Astrocyte (in vitro differentiated cells and primary cell): ENCODE measurements at regions not wholly inside any gene's neighbourhood (a gene's known extent, or its start where the extent isn't known, plus 50 kb on each side); places are given as distances from the start of the nearest gene placed in this dataset.

Experiments
- DNase-seq: peaks from one replicate; pipeline ENCODE4 v3.0.0-alpha.2; 2010; ENCODE audit warnings: low read depth
- FAIRE-seq: peaks from 2 replicates; lab custom pipeline; 2011; peaks lifted over from hg19 to GRCh38; lab: Jason Lieb, UNC
- H2AFZ ChIP-seq: 2 replicates; pipeline ENCODE4 v1.6.0; 2012; ENCODE audit warnings: low read depth, low read length, inconsistent platforms
- H3K27ac ChIP-seq: 2 replicates; pipeline ENCODE4 v1.5.1; 2011; ENCODE audit warnings: low read depth, low read length, inconsistent platforms
- H3K27me3 ChIP-seq: 2 replicates; pipeline ENCODE4 v1.6.0; 2011; ENCODE audit warnings: low read length, inconsistent platforms; ENCODE audit not compliant: insufficient read depth
- H3K36me3 ChIP-seq: 2 replicates; pipeline ENCODE4 v1.5.1; 2011; ENCODE audit warnings: low read length, inconsistent platforms; ENCODE audit not compliant: insufficient read depth
- H3K4me1 ChIP-seq: 2 replicates; pipeline ENCODE4 v1.5.1; 2011; ENCODE audit warnings: low read length, inconsistent platforms; ENCODE audit not compliant: insufficient read depth
- H3K4me2 ChIP-seq: 2 replicates; pipeline ENCODE4 v1.6.0; 2012; ENCODE audit warnings: low read length, inconsistent platforms
- H3K4me3 ChIP-seq: 2 replicates; pipeline ENCODE4 v1.5.1; 2011; ENCODE audit warnings: low read depth, mild to moderate bottlenecking, low read length, inconsistent platforms; ENCODE audit not compliant: insufficient read depth
- H3K79me2 ChIP-seq: 2 replicates; pipeline ENCODE4 v1.6.0; 2012; ENCODE audit warnings: mild to moderate bottlenecking, low read length, inconsistent platforms; ENCODE audit not compliant: insufficient read depth
- H3K9ac ChIP-seq: 2 replicates; pipeline ENCODE4 v1.6.0; 2012; ENCODE audit warnings: mild to moderate bottlenecking, low read length, inconsistent platforms
- H3K9me3 ChIP-seq: 2 replicates; pipeline ENCODE4 v1.5.1; 2012; ENCODE audit warnings: low read depth, mild to moderate bottlenecking, low read length, inconsistent platforms; ENCODE audit not compliant: insufficient read depth
- H4K20me1 ChIP-seq: 2 replicates; pipeline ENCODE4 v1.6.0; 2012; ENCODE audit warnings: low read length, inconsistent platforms; ENCODE audit not compliant: insufficient read depth
- H3K27ac Mint-ChIP-seq: one replicate; pipeline ENCODE4 v1.8.0; 2021; ENCODE audit warnings: mild to moderate bottlenecking, mixed read lengths; ENCODE audit not compliant: unreplicated experiment
- H3K27me3 Mint-ChIP-seq: one replicate; pipeline ENCODE4 v1.8.0; 2021; ENCODE audit warnings: low read depth, mixed read lengths; ENCODE audit not compliant: unreplicated experiment
- H3K36me3 Mint-ChIP-seq: one replicate; pipeline ENCODE4 v1.8.0; 2021; ENCODE audit warnings: low read depth, mixed read lengths; ENCODE audit not compliant: unreplicated experiment
- H3K4me1 Mint-ChIP-seq: one replicate; pipeline ENCODE4 v1.8.0; 2021; ENCODE audit warnings: low read depth, mixed read lengths; ENCODE audit not compliant: unreplicated experiment
- H3K4me3 Mint-ChIP-seq: one replicate; pipeline ENCODE4 v1.8.0; 2021; ENCODE audit warnings: mild to moderate bottlenecking, moderate library complexity, mixed read lengths; ENCODE audit not compliant: unreplicated experiment
- H3K9me3 Mint-ChIP-seq: one replicate; pipeline ENCODE4 v1.8.0; 2021; ENCODE audit warnings: mild to moderate bottlenecking, mixed read lengths; ENCODE audit not compliant: unreplicated experiment
- EZH2 ChIP-seq: IDR thresholded peaks from 2 replicates; pipeline ENCODE4 v1.6.1; 2012; ENCODE audit warnings: mild to moderate bottlenecking, low read length, inconsistent platforms; ENCODE audit not compliant: insufficient read depth
- TF ChIP-seq, protein P1 (sequence below): IDR thresholded peaks from 2 replicates; pipeline ENCODE4 v1.5.1; 2011; ENCODE audit warnings: low read depth, mild to moderate bottlenecking, inconsistent platforms, low read length, moderate library complexity; ENCODE audit not compliant: insufficient read depth

DNA sequence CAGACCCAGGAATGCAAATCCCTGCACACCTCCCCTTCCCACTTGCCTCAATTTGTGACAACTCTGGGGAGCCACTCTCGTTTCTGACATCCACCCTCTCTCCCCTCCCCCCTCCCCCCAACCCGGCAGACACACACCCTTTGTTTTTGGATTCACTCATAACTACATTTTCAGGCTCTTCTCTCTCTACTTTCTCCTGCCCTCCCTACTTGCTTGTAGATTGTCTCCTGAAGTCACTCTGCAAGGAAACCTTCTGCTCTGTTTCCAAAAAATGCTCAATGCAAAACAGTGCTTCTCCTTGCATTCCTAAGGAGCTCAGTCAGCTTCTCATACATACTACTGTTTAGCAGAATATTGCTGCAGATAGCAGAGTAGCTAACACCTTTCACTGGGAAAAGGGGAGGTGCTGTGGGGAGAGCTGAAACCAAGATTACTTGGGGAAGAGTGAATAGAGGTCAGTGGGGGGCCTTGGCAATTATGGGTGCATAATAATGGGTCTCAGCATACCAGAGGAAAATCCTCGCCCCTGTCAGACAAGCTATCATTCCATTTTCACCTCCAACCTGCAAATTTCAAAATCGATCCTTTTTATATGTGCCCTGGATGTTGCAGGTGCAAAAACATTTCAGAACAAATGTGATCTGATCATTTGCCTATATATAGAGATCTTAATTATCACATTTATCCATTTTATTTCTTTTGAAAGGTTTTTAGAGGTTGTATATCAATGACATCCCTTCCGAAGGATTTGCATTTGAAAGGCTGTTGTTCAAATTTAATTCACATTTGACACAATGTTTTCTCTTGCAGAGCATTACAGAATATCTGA is 1860.7 kb upstream of the WWC1 start:
- Mint-ChIP-seq H3K4me3 (no peak overlapping the region), H3K27me3 (no peaks in the 10 kb centered on the region), H3K9me3 (no peaks in the 10 kb centered on the region), H3K27ac (peak overlapping the region; percentile 48), H3K36me3 (no peaks in the 10 kb centered on the region), H3K4me1 (peaks cover 14% of the 10 kb centered on the region)
- Histone ChIP-seq H3K9me3 (no peaks in the 10 kb centered on the region), H3K9ac (no peak overlapping the region), H4K20me1 (no peaks in the 10 kb centered on the region), H3K4me1 (no peaks in the 10 kb centered on the region), H3K27ac (no peak overlapping the region), H3K27me3 (no peaks in the 10 kb centered on the region), H3K79me2 (no peaks in the 10 kb centered on the region), H3K36me3 (no peaks in the 10 kb centered on the region), H2AFZ (no peak overlapping the region), H3K4me2 (no peak overlapping the region), H3K4me3 (no peak overlapping the region)
- DNase-seq (no peak), FAIRE-seq (no peak)
- TF ChIP-seq, protein P1, sequence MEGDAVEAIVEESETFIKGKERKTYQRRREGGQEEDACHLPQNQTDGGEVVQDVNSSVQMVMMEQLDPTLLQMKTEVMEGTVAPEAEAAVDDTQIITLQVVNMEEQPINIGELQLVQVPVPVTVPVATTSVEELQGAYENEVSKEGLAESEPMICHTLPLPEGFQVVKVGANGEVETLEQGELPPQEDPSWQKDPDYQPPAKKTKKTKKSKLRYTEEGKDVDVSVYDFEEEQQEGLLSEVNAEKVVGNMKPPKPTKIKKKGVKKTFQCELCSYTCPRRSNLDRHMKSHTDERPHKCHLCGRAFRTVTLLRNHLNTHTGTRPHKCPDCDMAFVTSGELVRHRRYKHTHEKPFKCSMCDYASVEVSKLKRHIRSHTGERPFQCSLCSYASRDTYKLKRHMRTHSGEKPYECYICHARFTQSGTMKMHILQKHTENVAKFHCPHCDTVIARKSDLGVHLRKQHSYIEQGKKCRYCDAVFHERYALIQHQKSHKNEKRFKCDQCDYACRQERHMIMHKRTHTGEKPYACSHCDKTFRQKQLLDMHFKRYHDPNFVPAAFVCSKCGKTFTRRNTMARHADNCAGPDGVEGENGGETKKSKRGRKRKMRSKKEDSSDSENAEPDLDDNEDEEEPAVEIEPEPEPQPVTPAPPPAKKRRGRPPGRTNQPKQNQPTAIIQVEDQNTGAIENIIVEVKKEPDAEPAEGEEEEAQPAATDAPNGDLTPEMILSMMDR = no peak
- TF ChIP-seq EZH2 = no peak

DNA sequence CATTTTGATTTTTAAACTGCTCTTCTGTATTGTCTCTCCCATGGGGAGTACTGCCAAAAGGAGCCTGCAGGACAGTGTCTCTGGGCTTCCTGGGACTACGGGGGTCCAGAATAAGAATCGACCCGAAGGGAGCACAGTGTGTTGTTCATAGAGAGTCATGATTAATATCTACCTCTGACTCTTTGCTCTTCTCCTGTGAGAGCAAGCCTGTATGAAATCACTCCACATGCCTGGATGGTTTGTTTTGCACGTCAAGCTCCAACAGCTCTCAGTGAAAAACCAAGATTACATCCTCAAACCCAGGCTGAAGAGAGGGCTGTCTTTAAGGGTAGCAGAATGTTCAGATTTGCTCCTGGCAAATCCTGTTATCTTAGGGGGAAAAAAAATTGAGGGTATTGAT is 1860.0 kb upstream of the WWC1 start:
- H3K9me3 ChIP-seq = no peaks in the 10 kb centered on the region
- H3K27me3 ChIP-seq = no peaks in the 10 kb centered on the region
- peak overlapping the region; percentile 48 for H3K27ac Mint-ChIP-seq
- H4K20me1 ChIP-seq = no peaks in the 10 kb centered on the region
- H3K9me3 Mint-ChIP-seq = no peaks in the 10 kb centered on the region
- no peak overlapping the region for H3K27ac ChIP-seq
- H3K27me3 Mint-ChIP-seq = no peaks in the 10 kb centered on the region
- H3K4me1 Mint-ChIP-seq = peaks cover 14% of the 10 kb centered on the region
- H3K9ac ChIP-seq = no peak overlapping the region
- H3K79me2 ChIP-seq = no peaks in the 10 kb centered on the region
- TF ChIP-seq EZH2 = no peak
- TF ChIP-seq, protein P1 = no peak
- no peaks in the 10 kb centered on the region for H3K36me3 ChIP-seq
- FAIRE-seq = no peak
- peak overlapping the region; percentile 66 for H3K4me3 Mint-ChIP-seq
- no peaks in the 10 kb centered on the region for H3K36me3 Mint-ChIP-seq
- no peak overlapping the region for H3K4me3 ChIP-seq
- no peaks in the 10 kb centered on the region for H3K4me1 ChIP-seq
- no peak for DNase-seq
- no peak overlapping the region for H3K4me2 ChIP-seq
- H2AFZ ChIP-seq = no peak overlapping the region

GRCh38 chr5:166433679-166434078 is 1857.8 kb upstream of the WWC1 start:
- H3K4me1 ChIP-seq = no peaks in the 10 kb centered on the region
- H2AFZ ChIP-seq = no peak overlapping the region

More at GRCh38 chr5:166433679-166434078, 1857.8 kb upstream of the WWC1 start:
- Mint-ChIP-seq H3K27me3 (no peaks in the 10 kb centered on the region), H3K36me3 (no peaks in the 10 kb centered on the region), H3K27ac (no peak overlapping the region), H3K4me3 (no peak overlapping the region), H3K9me3 (no peaks in the 10 kb centered on the region), H3K4me1 (peaks cover 21% of the 10 kb centered on the region)
- H3K4me3 ChIP-seq = no peak overlapping the region
- H4K20me1 ChIP-seq = no peaks in the 10 kb centered on the region
- FAIRE-seq = no peak
- TF ChIP-seq EZH2 = no peak
- TF ChIP-seq, protein P1 = no peak
- no peaks in the 10 kb centered on the region for H3K27me3 ChIP-seq
- H3K9me3 ChIP-seq = no peaks in the 10 kb centered on the region
- no peak overlapping the region for H3K4me2 ChIP-seq
- H3K9ac ChIP-seq = no peak overlapping the region
- no peaks in the 10 kb centered on the region for H3K36me3 ChIP-seq
- no peak overlapping the region for H3K27ac ChIP-seq
- no peak for DNase-seq
- H3K79me2 ChIP-seq = no peaks in the 10 kb centered on the region
